GM18868 (cell line): ENCODE measurements at regions not wholly inside any gene's neighbourhood (a gene's known extent, or its start where the extent isn't known, plus 50 kb on each side); places are given as distances from the start of the nearest gene placed in this dataset.

Source experiments
- ATAC-seq: cut with Tn5 transposase; IDR thresholded peaks from one replicate; pipeline ENCODE4 v1.9.1; 2021; ENCODE audit warnings: mild to moderate bottlenecking, moderate library complexity; ENCODE audit not compliant: unreplicated experiment

- ATAC-seq = no peak
Measured at GRCh38 chr13:30844548-30845296, 61.3 kb upstream of the MEDAG start.

- no peak for ATAC-seq
Measured at GRCh38 chr13:30845297-30846214, 60.5 kb upstream of the MEDAG start.

GRCh38 chr13:30846311-30846710, 59.8 kb upstream of the MEDAG start:
- no peak for ATAC-seq

- ATAC-seq = peak; percentile 29
Measured at GRCh38 chr13:30846866-30847265, 59.2 kb upstream of the MEDAG start.

GRCh38 chr13:30847650-30848307, 58.3 kb upstream of the MEDAG start:
- peak; percentile 37 for ATAC-seq

- no peak for ATAC-seq
Measured at GRCh38 chr13:30848332-30849027, 57.6 kb upstream of the MEDAG start.

- ATAC-seq = no peak
Measured at GRCh38 chr13:30849611-30850010, 56.5 kb upstream of the MEDAG start.

- ATAC-seq = no peak
Measured at GRCh38 chr13:30850204-30850866, 55.7 kb upstream of the MEDAG start.

GRCh38 chr13:30850867-30851211, 55.2 kb upstream of the MEDAG start:
- ATAC-seq = no peak

GRCh38 chr13:30851697-30852096, 54.4 kb upstream of the MEDAG start:
- peak; percentile 84 for ATAC-seq

GRCh38 chr13:30855569-30855968, 50.5 kb upstream of the MEDAG start:
- ATAC-seq = no peak

GRCh38 chr13:30856005-30856790, 49.9 kb upstream of the MEDAG start:
- no peak for ATAC-seq
